ENCODE measurements at regions not wholly inside any gene's neighbourhood (a gene's known extent, or its start where the extent isn't known, plus 50 kb on each side); places are given as distances from the start of the nearest gene placed in this dataset.

GRCh38 chr2:43084699-43085091 lies 141.7 kb downstream of the ZFP36L2 start:
- no peak for DNase-seq (ENCODE audit: low read depth, low spot score)
- in situ Hi-C loops (cut with HindIII; ENCODE audit: low pct_unique_long_range_greater_than_20kb, low sequenced_read_pairs) = no loop called here

GRCh38 chr2:43083710-43084698 lies 142.4 kb downstream of the ZFP36L2 start:
- DNase-seq (ENCODE audit: low read depth, low spot score) = no peak
- in situ Hi-C loops (cut with HindIII; ENCODE audit: low pct_unique_long_range_greater_than_20kb, low sequenced_read_pairs) = no loop called here

- in situ Hi-C loops (cut with HindIII; ENCODE audit: low pct_unique_long_range_greater_than_20kb, low sequenced_read_pairs) = no loop called here
- no peak for DNase-seq (ENCODE audit: low read depth, low spot score)
These were observed 143.3 kb downstream of the ZFP36L2 start for GRCh38 chr2:43082903-43083677.

GRCh38 chr2:43082111-43082894 lies 144.1 kb downstream of the ZFP36L2 start:
- no peak for DNase-seq (ENCODE audit: low read depth, low spot score)
- in situ Hi-C loops (cut with HindIII; ENCODE audit: low pct_unique_long_range_greater_than_20kb, low sequenced_read_pairs) = no loop called here

- in situ Hi-C loops (cut with HindIII; ENCODE audit: low pct_unique_long_range_greater_than_20kb, low sequenced_read_pairs) = no loop called here
- no peak for DNase-seq (ENCODE audit: low read depth, low spot score)
These were observed 145.2 kb downstream of the ZFP36L2 start for GRCh38 chr2:43081131-43081765.

GRCh38 chr2:43080571-43081021 lies 145.8 kb downstream of the ZFP36L2 start:
- no peak for DNase-seq (ENCODE audit: low read depth, low spot score)
- in situ Hi-C loops (cut with HindIII; ENCODE audit: low pct_unique_long_range_greater_than_20kb, low sequenced_read_pairs) = no loop called here

GRCh38 chr2:43078781-43079755 lies 147.3 kb downstream of the ZFP36L2 start:
- no peak for DNase-seq (ENCODE audit: low read depth, low spot score)
- in situ Hi-C loops (cut with HindIII; ENCODE audit: low pct_unique_long_range_greater_than_20kb, low sequenced_read_pairs) = no loop called here

GRCh38 chr2:43078301-43078700 lies 148.1 kb downstream of the ZFP36L2 start:
- in situ Hi-C loops (cut with HindIII; ENCODE audit: low pct_unique_long_range_greater_than_20kb, low sequenced_read_pairs) = no loop called here
- no peak for DNase-seq (ENCODE audit: low read depth, low spot score)

- in situ Hi-C loops (cut with HindIII; ENCODE audit: low pct_unique_long_range_greater_than_20kb, low sequenced_read_pairs) = no loop called here
- DNase-seq (ENCODE audit: low read depth, low spot score) = no peak
These were observed 148.5 kb downstream of the ZFP36L2 start for GRCh38 chr2:43077876-43078275.

- no peak for DNase-seq (ENCODE audit: low read depth, low spot score)
- in situ Hi-C loops (cut with HindIII; ENCODE audit: low pct_unique_long_range_greater_than_20kb, low sequenced_read_pairs) = no loop called here
These were observed 149.7 kb downstream of the ZFP36L2 start for GRCh38 chr2:43076676-43077075.

- DNase-seq (ENCODE audit: low read depth, low spot score) = no peak
- in situ Hi-C loops (cut with HindIII; ENCODE audit: low pct_unique_long_range_greater_than_20kb, low sequenced_read_pairs) = no loop called here
These were observed 150.4 kb downstream of the ZFP36L2 start for GRCh38 chr2:43075811-43076585.

GRCh38 chr2:43075054-43075593 lies 151.3 kb downstream of the ZFP36L2 start:
- no peak for DNase-seq (ENCODE audit: low read depth, low spot score)
- in situ Hi-C loops (cut with HindIII; ENCODE audit: low pct_unique_long_range_greater_than_20kb, low sequenced_read_pairs) = no loop called here

GRCh38 chr2:43074592-43075053 lies 151.8 kb downstream of the ZFP36L2 start:
- in situ Hi-C loops (cut with HindIII; ENCODE audit: low pct_unique_long_range_greater_than_20kb, low sequenced_read_pairs) = no loop called here
- no peak for DNase-seq (ENCODE audit: low read depth, low spot score)

- in situ Hi-C loops (cut with HindIII; ENCODE audit: low pct_unique_long_range_greater_than_20kb, low sequenced_read_pairs) = no loop called here
These were observed 152.4 kb downstream of the ZFP36L2 start for GRCh38 chr2:43074052-43074451.

GRCh38 chr2:43073401-43073825 lies 153.0 kb downstream of the ZFP36L2 start:
- no peak for DNase-seq (ENCODE audit: low read depth, low spot score)
- in situ Hi-C loops (cut with HindIII; ENCODE audit: low pct_unique_long_range_greater_than_20kb, low sequenced_read_pairs) = no loop called here

More at GRCh38 chr2:43074052-43074451, 152.4 kb downstream of the ZFP36L2 start:
- DNase-seq (ENCODE audit: low read depth, low spot score) = no peak

All from SK-MEL-5 (cell line).